NCI-H1694 (cell line): ENCODE measurements at regions not wholly inside any gene's neighbourhood (a gene's known extent, or its start where the extent isn't known, plus 50 kb on each side); places are given as distances from the start of the nearest gene placed in this dataset.

Experiments used
- DNase-seq: peaks from one replicate; lab custom pipeline; 2025; lab: John Stamatoyannopoulos, UW

DNA sequence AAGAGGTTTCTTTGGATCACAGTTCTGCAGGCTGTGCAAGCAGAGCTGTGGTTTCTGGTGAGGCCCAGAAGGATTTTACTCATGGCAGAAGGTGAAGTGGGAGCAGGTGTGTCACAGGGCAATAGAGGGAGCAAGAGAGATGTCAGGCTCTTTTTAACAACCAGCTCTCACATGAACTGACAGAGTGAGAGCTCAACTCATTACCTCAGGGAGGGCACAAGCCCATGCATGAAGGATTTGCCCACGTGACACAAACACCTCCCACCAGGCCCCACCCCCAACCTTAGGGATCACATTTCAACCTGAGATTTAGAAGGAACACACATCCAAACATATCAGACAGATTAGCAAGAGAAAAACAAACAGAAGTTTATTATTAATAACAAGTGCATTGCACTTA lies 470.4 kb downstream of the GALC start:
- DNase-seq = no peak

DNA sequence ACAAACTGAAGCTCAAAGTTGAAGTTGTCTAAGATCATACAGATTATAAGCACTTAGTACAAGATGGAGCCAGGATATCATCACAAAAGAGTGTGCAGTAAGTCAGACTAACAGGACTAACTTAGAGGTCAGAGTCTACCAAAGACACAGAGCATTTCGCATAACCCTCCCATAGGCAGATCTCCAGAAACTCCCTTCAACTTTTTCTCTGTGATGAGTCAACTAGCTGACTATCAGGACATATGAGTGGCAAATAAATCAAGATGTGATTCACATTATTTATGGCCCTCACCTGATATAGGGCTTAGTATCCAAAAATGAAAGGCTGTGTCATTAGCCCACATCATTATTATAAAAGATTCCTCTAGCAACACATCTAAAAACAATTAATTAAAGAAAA lies 484.6 kb downstream of the GALC start:
- no peak for DNase-seq

DNA sequence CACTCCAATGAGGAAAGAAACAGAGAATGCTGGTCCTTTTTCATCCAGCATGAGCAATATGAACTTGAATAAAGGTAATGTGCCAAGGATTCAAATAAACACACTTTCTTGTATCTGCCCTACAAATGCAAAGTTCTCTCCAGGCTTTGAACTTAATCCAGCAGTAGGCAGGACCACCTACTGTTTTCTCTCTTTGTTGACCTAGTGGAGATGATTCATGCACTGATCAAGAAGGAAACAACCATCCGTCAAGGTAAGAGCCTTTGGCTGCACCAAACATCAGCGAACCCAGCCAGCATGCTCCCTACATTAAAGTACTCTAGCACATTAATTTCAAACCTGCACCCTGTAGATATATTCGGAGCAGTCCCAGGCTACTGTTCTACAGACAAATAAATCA lies 489.3 kb downstream of the GALC start:
- no peak for DNase-seq

DNA sequence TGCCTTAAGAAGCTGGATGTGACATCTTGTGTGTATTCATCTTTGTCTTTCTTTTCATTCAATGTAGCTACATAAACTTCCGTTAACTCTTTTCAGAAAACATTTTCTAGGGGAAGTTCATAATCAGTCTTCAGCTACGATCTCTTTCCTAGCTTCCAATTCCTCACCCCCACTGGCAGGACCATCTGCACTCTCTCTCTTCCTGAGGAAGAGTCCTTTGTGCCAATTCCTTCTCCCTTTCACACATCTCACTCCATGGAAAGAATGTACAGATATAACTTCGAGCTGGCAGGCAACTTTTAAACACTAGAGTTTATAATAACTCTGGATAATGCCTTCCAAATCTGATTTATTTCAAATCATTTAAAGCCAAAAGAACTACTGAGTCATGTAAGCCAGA lies 495.7 kb downstream of the GALC start:
- no peak for DNase-seq

DNA sequence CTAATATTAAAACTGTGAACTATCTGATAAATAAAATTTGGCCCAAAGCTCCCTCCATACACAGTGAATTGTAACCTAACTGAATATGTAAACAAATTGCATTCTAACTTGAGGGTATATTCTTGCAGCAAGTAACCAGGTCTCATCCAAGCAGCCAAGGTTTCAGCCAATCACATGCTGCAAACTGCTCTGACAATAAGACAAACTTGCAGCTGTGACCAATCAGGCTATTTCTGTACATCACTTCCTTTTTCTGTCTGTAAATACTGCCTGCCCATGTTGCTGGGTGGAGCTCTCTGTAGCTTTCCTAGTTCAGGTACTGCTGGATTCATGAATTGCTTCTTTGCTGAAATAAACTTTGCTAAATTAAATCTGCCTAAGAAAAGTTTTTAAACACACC lies 499.0 kb downstream of the GALC start:
- DNase-seq = no peak

DNA sequence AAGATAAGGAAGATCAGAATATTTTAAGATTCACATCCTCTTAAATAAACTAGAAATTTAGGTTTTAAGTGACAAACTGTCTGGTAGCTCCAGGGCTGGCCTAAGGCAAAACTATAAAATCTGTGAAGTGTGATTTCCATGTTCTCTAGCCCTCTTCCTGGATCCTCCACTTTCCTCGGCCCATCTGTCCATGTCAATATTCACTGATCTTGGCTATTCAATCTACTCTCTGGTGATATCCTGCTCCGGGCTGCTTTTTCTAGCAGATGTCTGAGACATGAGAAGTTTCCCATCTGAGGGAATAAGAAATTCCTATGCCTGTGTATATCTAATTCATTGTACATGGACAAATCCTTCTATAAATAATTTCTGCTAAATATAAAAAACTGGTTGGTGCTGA lies 500.4 kb downstream of the GALC start:
- DNase-seq = no peak

DNA sequence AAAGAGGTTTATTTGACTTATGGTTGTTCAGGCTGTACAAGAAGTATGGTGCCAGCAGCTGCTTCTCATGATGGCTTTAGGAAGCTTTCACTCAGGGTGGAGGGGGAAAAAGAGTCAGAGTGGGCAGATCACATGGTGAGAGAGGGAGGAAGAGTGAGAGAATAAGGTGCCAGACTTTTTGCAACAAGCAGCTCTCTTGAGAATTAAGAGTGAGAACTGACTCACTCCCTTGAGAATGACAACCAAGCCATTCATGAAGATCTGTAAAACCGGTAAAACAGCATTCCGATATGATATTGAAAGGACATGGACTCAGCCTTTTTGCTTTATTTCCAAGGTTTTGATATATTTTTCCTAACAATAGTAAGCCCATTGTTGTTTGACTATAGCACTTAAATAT lies 501.2 kb downstream of the GALC start:
- no peak for DNase-seq

DNA sequence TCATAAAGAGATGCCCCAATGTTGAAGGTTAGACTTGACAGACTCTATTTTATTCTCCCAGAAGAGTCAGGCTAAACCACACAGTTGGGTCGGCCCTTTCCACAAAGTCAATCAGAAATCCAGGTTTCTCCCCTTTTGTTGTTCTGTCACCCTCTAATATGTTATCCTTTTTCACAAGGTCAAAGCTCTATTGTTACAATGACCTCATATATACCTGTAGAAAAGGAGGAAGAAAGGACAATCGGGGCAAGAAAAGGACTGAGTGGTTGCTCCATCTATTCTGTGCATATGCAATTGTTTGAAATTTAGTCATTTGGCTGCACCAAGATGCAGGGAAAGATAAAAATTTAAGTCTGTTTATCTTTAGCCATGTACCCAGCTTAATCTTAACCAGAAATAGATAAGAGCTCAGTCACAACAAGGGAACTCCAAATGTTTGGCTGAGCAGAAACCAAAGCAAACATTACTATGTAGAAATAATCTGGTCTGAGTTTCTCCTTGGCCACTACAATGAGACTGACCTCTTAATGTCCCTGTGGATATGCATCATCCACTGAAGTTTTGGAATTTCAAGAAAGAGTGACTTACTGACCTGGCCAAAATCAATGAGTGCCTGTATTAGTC lies 503.7 kb downstream of the GALC start:
- no peak for DNase-seq

DNA sequence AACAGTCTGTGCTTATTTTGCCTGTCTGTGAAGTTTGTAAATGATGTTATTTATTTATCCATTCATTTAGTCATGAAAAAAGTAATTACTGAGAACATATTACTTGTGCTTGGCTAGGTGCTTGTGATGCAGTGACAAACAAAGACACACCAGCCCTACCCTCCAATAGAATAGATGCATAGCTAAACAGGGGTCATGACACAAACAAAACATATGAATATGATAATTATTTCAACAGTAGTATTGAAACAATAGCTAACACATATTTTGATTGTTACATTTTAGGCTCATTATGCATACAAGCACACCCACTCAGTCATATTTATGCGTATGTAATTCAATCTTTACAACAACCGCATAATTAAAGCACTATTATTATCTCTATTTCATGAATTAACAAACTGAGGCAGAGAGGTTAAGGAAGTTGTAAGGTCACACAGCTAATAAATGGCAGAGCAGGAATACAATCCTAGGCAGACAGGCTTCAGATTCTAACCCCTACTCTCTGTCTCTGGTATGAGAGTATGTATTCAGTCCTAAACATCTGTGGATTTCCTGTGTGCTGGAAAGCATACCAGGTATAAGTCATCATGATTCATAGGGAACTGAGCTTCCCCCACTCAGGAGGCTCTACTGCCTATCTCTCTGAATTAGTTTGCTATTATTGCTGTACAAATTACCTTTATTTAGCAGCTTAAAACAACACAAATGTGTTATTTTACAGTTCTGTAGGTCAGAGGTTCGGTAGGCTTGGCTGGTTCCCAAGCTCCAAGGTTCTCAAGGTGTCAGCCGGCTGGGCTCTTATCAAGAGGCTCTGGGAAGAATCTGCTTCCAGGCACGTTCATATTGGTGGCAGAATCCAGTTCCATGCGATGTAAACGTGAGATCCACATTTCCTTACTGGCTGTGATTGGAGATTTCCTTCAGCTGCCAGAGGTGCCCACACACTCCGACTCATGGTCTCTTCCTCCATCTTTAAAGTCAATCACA lies 509.4 kb downstream of the GALC start:
- DNase-seq = no peak

DNA sequence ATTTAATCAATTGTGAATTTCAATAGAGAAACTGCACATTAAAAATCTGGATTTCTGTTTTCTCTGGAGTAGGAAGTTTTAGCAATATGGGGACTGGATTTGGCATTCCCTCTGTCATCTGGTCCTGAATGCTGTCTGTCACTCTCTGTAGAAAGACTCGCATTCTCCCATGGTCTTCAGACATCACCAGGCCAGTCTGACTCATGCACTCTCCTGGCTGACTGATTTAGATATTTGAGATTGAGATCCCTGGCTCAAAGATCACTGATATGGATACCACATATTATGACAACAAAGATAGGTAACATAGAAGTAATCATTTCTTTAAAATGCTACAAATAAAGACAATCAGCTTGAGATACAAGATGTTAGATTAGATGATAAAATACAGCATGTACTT lies 524.5 kb downstream of the GALC start:
- no peak for DNase-seq

DNA sequence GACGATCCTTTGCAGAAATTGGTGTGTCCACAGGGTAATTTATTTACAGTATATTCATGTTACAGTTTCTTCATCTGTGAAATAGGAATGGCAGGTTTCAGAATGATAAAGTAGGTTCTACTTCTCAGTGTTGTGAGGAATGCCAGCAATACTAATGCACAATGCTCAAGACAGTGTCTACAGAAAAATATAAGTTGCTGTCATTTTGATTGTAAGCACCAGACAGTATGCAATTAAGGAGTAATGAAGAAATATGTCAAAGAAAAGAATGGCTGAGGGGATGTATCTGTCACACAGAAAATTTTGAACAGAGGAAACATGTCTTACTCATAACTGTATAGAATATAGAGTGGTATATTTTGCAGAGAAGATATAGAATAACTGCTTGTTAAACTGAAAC lies 525.4 kb downstream of the GALC start:
- no peak for DNase-seq

DNA sequence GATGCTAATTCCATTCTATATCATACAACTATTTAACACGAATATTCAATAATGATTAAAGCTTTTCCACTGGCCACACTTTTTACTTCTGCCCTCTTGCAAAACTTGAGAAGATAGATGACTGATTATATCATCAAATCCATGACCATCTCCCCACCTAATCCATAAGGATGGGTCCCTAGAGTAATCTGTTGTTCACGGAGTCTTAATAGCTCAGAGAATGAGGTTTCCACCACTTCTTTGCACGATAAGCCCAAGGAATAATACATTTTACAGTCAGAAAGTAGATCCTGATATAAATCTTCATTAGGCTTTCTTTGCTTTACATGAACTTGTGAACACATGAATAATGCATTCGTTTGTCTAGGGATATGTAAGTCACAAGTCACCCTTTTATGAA lies 527.2 kb downstream of the GALC start:
- no peak for DNase-seq

DNA sequence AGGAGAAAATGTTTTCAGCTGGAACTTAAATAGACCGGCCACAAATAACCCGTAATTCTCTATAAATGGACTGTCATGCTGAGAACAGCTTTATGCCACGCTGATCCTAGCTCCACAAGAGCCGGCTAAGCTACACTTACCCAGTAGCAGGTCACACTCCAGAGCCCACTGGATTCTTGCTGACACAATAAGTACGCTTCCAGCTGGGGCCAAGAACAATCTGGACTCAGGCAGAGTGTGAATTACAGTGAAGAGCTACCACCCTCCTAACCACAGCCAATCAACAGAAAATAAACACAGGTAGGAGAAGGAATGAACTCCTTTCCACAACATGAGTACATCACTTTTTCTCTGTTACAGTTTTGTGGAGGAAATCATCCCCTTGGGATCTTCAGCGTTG lies 531.3 kb downstream of the GALC start:
- no peak for DNase-seq

DNA sequence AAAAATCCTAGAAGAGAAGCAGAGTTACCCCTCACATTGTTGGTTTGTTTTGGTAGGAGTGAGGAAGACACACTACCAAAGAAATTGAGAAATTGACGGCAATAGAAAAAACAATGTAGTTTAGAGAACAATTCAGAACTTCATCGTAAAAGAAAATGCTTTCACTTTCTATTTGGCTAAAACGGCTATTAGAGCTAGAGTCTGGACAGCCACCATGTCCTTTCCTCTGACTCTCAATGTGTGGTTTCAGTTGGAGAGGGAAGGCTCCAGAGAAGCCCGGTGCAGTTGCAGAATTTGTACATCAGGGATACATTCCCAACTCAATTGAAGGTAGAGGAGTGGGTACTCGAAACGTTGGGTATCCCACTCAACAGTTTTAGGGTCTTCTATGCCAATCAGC lies 535.3 kb downstream of the GALC start:
- DNase-seq = no peak

DNA sequence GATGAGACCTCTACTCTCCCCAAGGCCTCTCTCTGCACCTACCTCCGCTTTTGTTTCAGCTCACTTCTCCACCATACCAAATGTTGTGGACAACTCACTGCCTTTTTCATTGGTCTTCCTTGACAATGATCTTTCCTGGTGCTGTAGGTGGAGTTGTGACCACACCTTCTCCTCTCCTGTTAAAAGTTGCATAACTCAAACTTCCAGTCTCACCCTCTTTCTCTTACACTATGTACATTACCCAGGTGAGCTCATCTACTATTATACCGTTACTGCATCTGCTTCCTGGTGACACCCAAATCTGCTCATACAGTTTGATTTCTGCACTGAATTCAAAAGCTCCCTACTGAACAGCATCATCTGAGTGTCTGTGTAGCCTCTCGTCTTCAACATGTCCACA lies 542.8 kb downstream of the GALC start:
- DNase-seq = no peak

DNA sequence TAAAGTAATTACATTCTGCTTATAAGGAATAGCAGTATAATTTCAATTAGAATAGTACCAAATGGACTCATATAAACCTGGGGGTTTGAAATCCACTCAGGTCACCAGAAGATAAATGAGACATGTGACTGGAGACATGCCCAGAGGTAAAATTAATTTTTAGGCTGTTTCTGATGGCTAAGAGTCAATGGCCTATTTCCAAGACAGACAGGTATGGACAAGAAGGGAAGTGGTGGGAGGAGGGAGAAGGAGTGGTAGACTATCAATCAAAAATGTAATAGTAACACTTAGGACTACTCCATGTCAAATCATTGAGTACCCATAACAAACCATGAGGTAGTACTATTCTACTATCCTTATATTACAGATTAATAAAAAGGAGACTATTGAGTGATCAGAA lies 544.0 kb downstream of the GALC start:
- no peak for DNase-seq

DNA sequence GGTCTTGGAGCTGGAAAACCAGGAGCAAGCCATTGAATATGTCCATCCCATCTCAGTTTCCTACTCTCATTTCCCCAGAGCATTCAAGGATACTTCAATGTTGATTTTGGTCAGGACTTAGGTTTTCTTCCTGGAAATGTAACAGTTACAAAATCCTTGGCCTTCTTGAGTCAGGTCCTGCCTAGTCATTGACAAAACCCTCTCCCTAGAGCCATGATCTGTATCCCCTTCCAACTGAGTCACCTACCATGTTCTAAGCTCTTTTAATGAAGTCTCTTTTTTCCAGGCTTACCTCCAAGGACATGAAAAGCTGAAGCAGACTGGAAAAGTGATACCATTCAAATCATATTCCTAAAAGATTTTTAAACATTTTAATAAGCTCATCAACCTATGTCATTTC lies 549.2 kb downstream of the GALC start:
- DNase-seq = no peak

DNA sequence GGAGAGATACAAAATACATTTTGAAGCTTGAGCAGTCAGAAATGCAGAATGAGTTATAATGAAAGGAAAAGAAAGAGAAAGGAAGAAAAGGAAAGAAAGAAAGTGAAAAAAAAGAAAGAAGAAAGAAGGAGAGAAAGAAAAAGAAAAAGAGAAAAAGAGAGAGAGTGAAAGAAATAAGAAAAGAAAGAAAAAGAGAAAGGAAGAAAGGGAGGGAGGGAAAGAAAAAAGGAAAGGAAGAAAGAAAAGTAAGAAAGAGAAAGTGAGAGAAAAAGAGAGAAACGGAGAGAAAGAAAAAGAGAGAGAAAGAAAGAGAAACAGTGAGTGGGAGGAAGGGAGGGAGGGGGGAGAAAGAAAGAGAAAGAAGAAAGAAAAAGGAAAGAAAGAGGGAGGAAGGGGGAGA lies 549.9 kb downstream of the GALC start:
- no peak for DNase-seq

DNA sequence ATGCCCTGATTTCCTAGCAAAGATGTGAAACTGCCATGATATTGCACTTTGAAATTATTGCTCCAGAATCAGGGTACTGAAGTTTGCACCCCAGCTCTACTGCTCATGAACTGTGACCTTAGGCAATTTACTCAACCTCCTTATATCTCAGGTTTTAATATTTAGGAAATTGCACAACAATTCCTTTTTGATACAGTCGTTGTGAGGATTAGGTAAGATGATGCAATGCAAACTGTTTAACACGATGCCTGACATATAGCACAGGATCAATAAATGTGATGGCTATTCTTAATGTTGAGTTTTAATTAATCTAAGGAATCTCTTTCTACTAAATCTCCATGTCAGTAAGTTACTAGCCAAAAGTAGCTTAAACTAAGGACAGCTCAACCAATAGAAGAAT lies 555.8 kb downstream of the GALC start:
- no peak for DNase-seq

DNA sequence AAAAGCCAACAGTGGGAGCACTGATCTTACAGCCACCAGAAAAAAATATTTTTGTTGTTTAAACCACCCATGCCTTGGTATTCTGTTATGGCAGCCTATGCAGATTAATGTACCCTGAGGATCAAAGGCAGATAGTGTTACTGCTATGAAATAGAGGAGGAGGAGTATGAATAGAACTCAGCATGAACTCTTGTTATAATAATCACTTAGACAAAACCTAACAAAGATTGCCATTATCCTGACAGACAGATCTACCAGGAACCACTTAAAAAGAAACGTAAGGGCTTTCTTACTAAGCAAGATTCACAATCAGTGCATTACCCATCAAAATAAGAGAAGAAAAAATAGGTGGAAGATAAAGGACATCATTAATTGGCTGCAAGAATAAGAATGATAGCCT lies 558.3 kb downstream of the GALC start:
- no peak for DNase-seq

DNA sequence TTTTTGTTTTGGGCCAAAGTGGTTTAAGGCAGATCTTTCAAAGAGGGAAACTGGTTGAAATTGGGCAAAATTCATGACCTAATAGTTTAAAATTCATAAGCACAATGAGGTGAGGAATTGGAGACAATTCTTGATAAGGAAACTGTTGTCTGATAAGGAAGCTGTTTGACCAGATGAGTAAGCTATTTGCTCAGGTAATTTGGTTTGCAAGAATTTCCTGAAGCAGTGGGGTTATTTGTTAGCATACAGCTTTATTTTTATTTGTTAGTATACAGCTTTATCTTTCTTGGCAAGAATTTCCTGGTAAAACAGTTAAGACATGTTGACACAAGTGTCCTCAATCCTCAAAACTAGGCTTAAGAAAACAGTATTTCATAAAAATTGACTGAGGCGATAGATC lies 559.0 kb downstream of the GALC start:
- DNase-seq = no peak

DNA sequence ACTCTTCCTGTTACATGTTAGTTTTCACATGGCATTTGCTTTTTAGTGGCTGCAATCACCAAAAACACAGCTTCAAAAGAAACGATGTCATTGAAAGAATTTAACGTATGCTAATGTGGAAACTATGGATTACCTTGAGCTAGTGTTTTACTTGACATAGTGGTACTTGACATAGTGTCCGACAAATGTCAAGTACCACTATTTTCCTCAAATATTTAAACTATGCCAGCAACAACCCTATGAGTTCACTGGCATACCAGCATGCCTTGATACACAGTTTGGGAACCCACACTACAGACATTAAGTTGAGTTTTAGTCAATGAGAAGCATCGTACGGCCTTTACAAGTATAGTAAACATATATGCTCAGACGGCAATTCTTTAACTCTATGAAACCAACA lies 560.3 kb downstream of the GALC start:
- DNase-seq = no peak

DNA sequence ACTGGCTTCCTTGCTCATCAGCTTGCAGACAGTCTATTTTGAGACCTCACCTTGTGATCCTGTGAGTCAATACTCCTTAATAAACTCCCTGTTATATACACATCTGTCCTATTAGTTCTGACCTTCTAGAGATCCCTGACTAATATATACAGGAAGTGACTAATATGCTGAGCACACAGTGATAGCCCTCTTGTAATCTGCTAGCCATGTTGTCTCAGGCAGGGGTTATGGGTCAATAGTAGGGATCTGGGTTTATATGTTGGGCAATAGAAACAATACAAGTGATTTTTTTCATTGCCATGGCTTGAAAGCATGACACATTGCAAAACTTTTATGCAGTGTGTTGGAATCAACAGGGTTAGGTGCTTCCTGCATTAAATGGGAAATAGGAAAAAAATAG lies 562.2 kb downstream of the GALC start:
- no peak for DNase-seq

DNA sequence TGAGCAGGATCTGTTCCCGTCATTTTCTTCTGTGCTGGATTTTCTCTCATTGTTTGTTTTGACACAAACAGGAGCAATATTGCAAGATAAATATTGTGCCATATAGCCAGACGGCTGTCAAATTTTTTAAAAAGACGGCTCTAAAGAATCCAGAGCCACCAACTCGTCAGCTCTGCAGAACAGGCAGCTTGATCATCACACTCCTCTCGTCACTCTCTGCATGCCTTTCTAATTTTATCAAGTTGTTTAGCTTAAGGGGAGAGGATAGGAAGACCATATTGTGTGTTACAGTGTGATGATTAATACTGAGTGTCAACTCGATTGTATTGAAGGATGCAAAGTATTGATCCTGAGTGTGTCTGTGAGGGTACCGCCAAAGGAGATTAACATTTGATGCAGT lies 562.8 kb downstream of the GALC start:
- no peak for DNase-seq
